CD14-positive monocyte (primary cell): ENCODE measurements at regions not wholly inside any gene's neighbourhood (a gene's known extent, or its start where the extent isn't known, plus 50 kb on each side); places are given as distances from the start of the nearest gene placed in this dataset.

Experiments used
- DNase-seq, 3 donors: peaks; one replicate each; pipeline ENCODE4 v3.0.0-alpha.2; 2011 to 2022
- H2AFZ ChIP-seq: 2 replicates; pipeline ENCODE4 v1.6.0; 2012; ENCODE audit warnings: mild to moderate bottlenecking, low read depth, low read length, inconsistent platforms; ENCODE audit not compliant: insufficient read depth, poor library complexity, severe bottlenecking
- H3K27ac ChIP-seq, 2 donors: 1 replicate in 1 of 2; 2 replicates in 1 of 2; pipeline ENCODE4 v1.5.1; 2012 to 2013; ENCODE audit warnings: low read length in 2 of 2, control low read depth in 1 of 2, inconsistent platforms in 1 of 2, low read depth in 1 of 2, mild to moderate bottlenecking in 1 of 2
- H3K27me3 ChIP-seq, 2 donors: one replicate each; pipeline versions ENCODE4 v1.6.0 to v1.6.1; 2011 to 2013; ENCODE audit warnings: low read length in 2 of 2; ENCODE audit not compliant: control insufficient read depth in 2 of 2, insufficient read depth in 2 of 2
- H3K36me3 ChIP-seq, 2 donors: replicated peaks in 1 of 2; 1 replicate in 1 of 2; 2 replicates in 1 of 2; pipeline versions ENCODE4 v1.5.1 to v1.6.1; 2012 to 2013; ENCODE audit warnings: low read length in 2 of 2, control low read depth in 1 of 2, inconsistent platforms in 1 of 2, mild to moderate bottlenecking in 1 of 2; ENCODE audit not compliant: insufficient read depth in 2 of 2, control insufficient read depth in 1 of 2
- H3K4me1 ChIP-seq, 2 donors: 1 replicate in 1 of 2; 2 replicates in 1 of 2; pipeline versions ENCODE4 v1.5.1 to v1.6.1; 2012 to 2013; ENCODE audit warnings: low read length in 2 of 2, control low read depth in 1 of 2, inconsistent platforms in 1 of 2, mild to moderate bottlenecking in 1 of 2, moderate library complexity in 1 of 2; ENCODE audit not compliant: insufficient read depth in 2 of 2, control insufficient read depth in 1 of 2
- H3K4me2 ChIP-seq: replicated peaks from 2 replicates; pipeline ENCODE3; 2012; ENCODE audit warnings: low read length, moderate library complexity, mild to moderate bottlenecking; ENCODE audit not compliant: poor library complexity, severe bottlenecking; ENCODE audit errors: extremely low read depth
- H3K4me3 ChIP-seq, 3 experiments: fragments of 200-600 bp in 1 of 3; sonication (generic) in 1 of 3; replicated peaks in 1 of 3; 1 replicate in 2 of 3; 2 replicates in 1 of 3; pipeline ENCODE4 v1.5.1; 2011 to 2013; ENCODE audit warnings: low read length in 3 of 3, mild to moderate bottlenecking in 3 of 3, control low read depth in 2 of 3, low read depth in 2 of 3, inconsistent platforms in 1 of 3, moderate library complexity in 1 of 3
- H3K79me2 ChIP-seq: 2 replicates; pipeline ENCODE4 v1.6.0; 2012; ENCODE audit warnings: mild to moderate bottlenecking, control low read depth, inconsistent platforms, low read length, moderate library complexity; ENCODE audit not compliant: insufficient read depth
- H3K9ac ChIP-seq: 2 replicates; pipeline ENCODE4 v1.6.0; 2017; ENCODE audit warnings: low read length, mild to moderate bottlenecking; ENCODE audit not compliant: insufficient read depth, poor library complexity, severe bottlenecking
- H3K9me3 ChIP-seq, 2 donors: replicated peaks in 1 of 2; 1 replicate in 1 of 2; 2 replicates in 1 of 2; pipeline versions ENCODE4 v1.5.1 to v1.6.1; 2012 to 2013; ENCODE audit warnings: low read length in 2 of 2, control low read depth in 1 of 2; ENCODE audit not compliant: control insufficient read depth in 1 of 2, insufficient read depth in 1 of 2
- H4K20me1 ChIP-seq: 2 replicates; pipeline ENCODE4 v1.6.0; 2012; ENCODE audit warnings: mild to moderate bottlenecking, low read length, control low read depth, moderate library complexity; ENCODE audit not compliant: insufficient read depth
- H3K27ac Mint-ChIP-seq, 7 donors: one replicate each; pipeline ENCODE4 v1.8.0; 2020; ENCODE audit warnings: mild to moderate bottlenecking in 7 of 7, mixed read lengths in 7 of 7, moderate library complexity in 6 of 7, inconsistent platforms in 2 of 7
- H3K27me3 Mint-ChIP-seq, 3 donors: one replicate each; pipeline ENCODE4 v1.8.0; 2021 to 2022; ENCODE audit warnings: low read depth in 3 of 3, mild to moderate bottlenecking in 3 of 3, mixed read lengths in 3 of 3, moderate library complexity in 3 of 3, inconsistent platforms in 1 of 3
- H3K36me3 Mint-ChIP-seq, 2 donors: one replicate each; pipeline ENCODE4 v1.8.0; 2020; ENCODE audit warnings: mixed read lengths in 2 of 2, inconsistent platforms in 1 of 2, mild to moderate bottlenecking in 1 of 2
- H3K4me1 Mint-ChIP-seq: one replicate; pipeline ENCODE4 v1.8.0; 2020; ENCODE audit warnings: mild to moderate bottlenecking, mixed read lengths
- H3K4me3 Mint-ChIP-seq, 2 donors: one replicate each; pipeline ENCODE4 v1.8.0; 2020; ENCODE audit warnings: mild to moderate bottlenecking in 2 of 2, mixed read lengths in 2 of 2, moderate library complexity in 1 of 2
- H3K9me3 Mint-ChIP-seq, 7 donors: one replicate each; pipeline ENCODE4 v1.8.0; 2020 to 2022; ENCODE audit warnings: mixed read lengths in 7 of 7, mild to moderate bottlenecking in 6 of 7, moderate library complexity in 6 of 7, inconsistent platforms in 2 of 7
- CTCF ChIP-seq: fragments of 200-600 bp; IDR thresholded peaks from one replicate; pipeline ENCODE4 v1.8.0; 2022; ENCODE audit warnings: antibody characterized with exemption, mild to moderate bottlenecking
- WGBS: methylation state at CpG from one replicate; pipeline ENCODE4 v1.1.5; 2013; ENCODE audit warnings: missing lambda C conversion rate; ENCODE audit not compliant: insufficient coverage; 5-methylcytosine and 5-hydroxymethylcytosine counted together
- intact Hi-C, 2 donors: fragments of 100-400 bp; cut with micrococcal nuclease; formaldehyde crosslinking; loops; one replicate each; pipeline versions ENCODE4 v1.15.0 to v1.15.1; 2023

- Histone ChIP-seq H3K4me2 (no peak overlapping the region), H4K20me1 (no peaks in the 10 kb centered on the region), H3K4me1 (no peaks in the 10 kb centered on the region), H3K9ac (no peak overlapping the region), H2AFZ (no peak overlapping the region), H3K4me3 (no peak overlapping the region), H3K9me3 (no peaks in the 10 kb centered on the region), H3K27ac (no peak overlapping the region), H3K79me2 (no peaks in the 10 kb centered on the region), H3K27me3 (no peaks in the 10 kb centered on the region), H3K36me3 (no peaks in the 10 kb centered on the region)
- Mint-ChIP-seq H3K36me3 (no peaks in the 10 kb centered on the region), H3K27me3 (peaks cover 0 to 1% (median 0%) of the 10 kb centered on the region in 3 donors), H3K27ac (no peak overlapping the region), H3K9me3 (peaks cover 0 to 7% (median 0%) of the 10 kb centered on the region in 7 donors), H3K4me3 (no peak overlapping the region), H3K4me1 (no peaks in the 10 kb centered on the region)
- intact Hi-C loops: no loop called here
- TF ChIP-seq CTCF: no peak
- no CpG with 5 or more reads among the region's 1 CpG for WGBS
- no peak for DNase-seq
Measured at GRCh38 chr5:117792476-117792875, 1195.9 kb downstream of the DTWD2 start.

- no peaks in the 10 kb centered on the region for H3K9me3 ChIP-seq
- H3K79me2 ChIP-seq: no peaks in the 10 kb centered on the region
- TF ChIP-seq CTCF: no peak
- H3K27ac ChIP-seq: no peak overlapping the region
- no peak overlapping the region for H3K27ac Mint-ChIP-seq
- DNase-seq: no peak
- H4K20me1 ChIP-seq: no peaks in the 10 kb centered on the region
- H3K4me1 ChIP-seq: no peaks in the 10 kb centered on the region
- H2AFZ ChIP-seq: no peak overlapping the region
- intact Hi-C loops: no loop called here
- no peak overlapping the region for H3K4me3 Mint-ChIP-seq
- no peak overlapping the region for H3K4me2 ChIP-seq
- H3K27me3 ChIP-seq: no peaks in the 10 kb centered on the region
- H3K4me1 Mint-ChIP-seq: no peaks in the 10 kb centered on the region
- H3K9me3 Mint-ChIP-seq: peaks cover 0 to 6% (median 0%) of the 10 kb centered on the region in 7 donors
- no CpG with 5 or more reads among the region's 2 CpGs for WGBS
- no peaks in the 10 kb centered on the region for H3K27me3 Mint-ChIP-seq
- no peaks in the 10 kb centered on the region for H3K36me3 ChIP-seq
- H3K36me3 Mint-ChIP-seq: no peaks in the 10 kb centered on the region
- H3K9ac ChIP-seq: no peak overlapping the region
- H3K4me3 ChIP-seq: no peak overlapping the region
Measured at GRCh38 chr5:117788596-117788995, 1199.8 kb downstream of the DTWD2 start.
